NT2/D1 (cell line): ENCODE measurements at regions not wholly inside any gene's neighbourhood (a gene's known extent, or its start where the extent isn't known, plus 50 kb on each side); places are given as distances from the start of the nearest gene placed in this dataset.

Source experiments
- YY1 ChIP-seq: IDR thresholded peaks from 2 replicates; pipeline ENCODE4 v1.6.1; 2011; ENCODE audit not compliant: insufficient read length, insufficient read depth
- ZNF274 ChIP-seq: IDR thresholded peaks from 2 replicates; pipeline ENCODE4 v1.6.1; 2011; ENCODE audit warnings: mild to moderate bottlenecking, low read depth, low read length

DNA sequence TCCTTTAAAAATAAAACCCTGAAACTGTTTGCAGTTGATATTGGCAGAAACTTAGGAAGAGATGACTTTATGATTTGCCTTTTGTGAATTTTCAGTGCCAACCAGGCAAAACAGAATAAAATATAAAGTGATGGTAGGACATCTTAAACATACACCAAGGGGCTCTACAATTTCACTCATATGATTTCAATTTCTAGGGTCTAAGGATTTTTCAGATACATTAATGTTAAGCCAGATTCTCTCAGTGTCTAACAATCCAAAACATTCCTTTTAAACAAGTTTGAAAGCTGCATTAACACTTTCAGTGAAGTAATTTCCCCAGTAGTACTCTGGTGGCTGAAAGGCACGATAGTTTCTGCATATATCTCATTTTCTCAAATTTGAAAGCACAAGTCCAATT is 1262.0 kb upstream of the ADGRL3 start:
- no peak for TF ChIP-seq YY1
- no peak for TF ChIP-seq ZNF274
